Fibroblast of lung (primary cell): ENCODE measurements at regions not wholly inside any gene's neighbourhood (a gene's known extent, or its start where the extent isn't known, plus 50 kb on each side); places are given as distances from the start of the nearest gene placed in this dataset.
A peak's percentile ranks its signal among the peaks of the same experiment; 100 is the strongest.
"Not testable (repeated sequence)": the region's sequence is repeated elsewhere in the genome, so short reads cannot be mapped to it uniquely, and the experiment has no call there.

Experiments
- DNase-seq, 2 donors: peaks; one replicate each; pipeline versions ENCODE4 v3.0.0 to v3.0.0-alpha.2; 2010; ENCODE audit warnings: low read depth in 2 of 2
- H2AFZ ChIP-seq: 2 replicates; pipeline ENCODE4 v1.5.1; 2012; ENCODE audit warnings: low read length, control low read depth, inconsistent platforms
- H3K27ac ChIP-seq: 2 replicates; pipeline ENCODE4 v1.5.1; 2011; ENCODE audit warnings: low read length, control low read depth; ENCODE audit not compliant: insufficient read depth
- H3K27me3 ChIP-seq: 2 replicates; pipeline ENCODE4 v1.5.1; 2011; ENCODE audit warnings: mild to moderate bottlenecking, low read length; ENCODE audit not compliant: control insufficient read depth, insufficient read depth
- H3K36me3 ChIP-seq: 2 replicates; pipeline ENCODE4 v1.5.1; 2011; ENCODE audit warnings: low read length; ENCODE audit not compliant: control insufficient read depth, insufficient read depth
- H3K4me1 ChIP-seq: 2 replicates; pipeline ENCODE4 v1.5.1; 2011; ENCODE audit warnings: low read length; ENCODE audit not compliant: control insufficient read depth, insufficient read depth; ENCODE audit errors: extremely low read depth
- H3K4me2 ChIP-seq: 2 replicates; pipeline ENCODE4 v1.5.1; 2011; ENCODE audit warnings: low read length, control low read depth; ENCODE audit not compliant: insufficient read depth; ENCODE audit errors: extremely low read depth
- H3K4me3 ChIP-seq, 4 experiments: fragments of 200-600 bp in 1 of 4; sonication (generic) in 1 of 4; replicated peaks in 1 of 4; 2 replicates each; pipeline ENCODE4 v1.5.1; 2011 to 2016; ENCODE audit warnings: low read length in 4 of 4, low read depth in 3 of 4, mild to moderate bottlenecking in 3 of 4, control low read depth in 2 of 4, inconsistent platforms in 1 of 4, mixed read lengths in 1 of 4; ENCODE audit not compliant: insufficient read depth in 1 of 4; ENCODE audit errors: control extremely low read depth in 1 of 4
- H3K79me2 ChIP-seq: 2 replicates; pipeline ENCODE4 v1.5.1; 2012; ENCODE audit warnings: mild to moderate bottlenecking, low read length, inconsistent platforms; ENCODE audit not compliant: control insufficient read depth, insufficient read depth
- H3K9ac ChIP-seq: 2 replicates; pipeline ENCODE4 v1.5.1; 2011; ENCODE audit warnings: mild to moderate bottlenecking, low read length, control low read depth; ENCODE audit not compliant: insufficient read depth
- H3K9me3 ChIP-seq: 2 replicates; pipeline ENCODE4 v1.5.1; 2012; ENCODE audit warnings: low read depth, low read length; ENCODE audit not compliant: control insufficient read depth, insufficient read depth
- H4K20me1 ChIP-seq: 2 replicates; pipeline ENCODE4 v1.5.1; 2011; ENCODE audit warnings: low read length; ENCODE audit not compliant: control insufficient read depth, insufficient read depth; ENCODE audit errors: extremely low read depth
- CTCF ChIP-seq, 2 donors: IDR thresholded peaks in 1 of 2; conservative IDR thresholded peaks in 1 of 2; 1 replicate in 1 of 2; 2 replicates in 1 of 2; pipeline ENCODE4 v1.5.1; 2011 to 2012; ENCODE audit warnings: low read length in 2 of 2, control low read depth in 1 of 2, inconsistent platforms in 1 of 2, low read depth in 1 of 2, mild to moderate bottlenecking in 1 of 2
- EZH2 ChIP-seq: IDR thresholded peaks from 2 replicates; pipeline ENCODE4 v1.5.1; 2012; ENCODE audit warnings: low read length, control low read depth, mild to moderate bottlenecking; ENCODE audit errors: missing control alignments

GRCh38 chr6:3920321-3920720 lies 71.1 kb downstream of the FAM50B start:
- no peak for DNase-seq
- no peak overlapping the region for H3K4me3 ChIP-seq
- no peaks in the 10 kb centered on the region for H3K79me2 ChIP-seq
- no peaks in the 10 kb centered on the region for H3K36me3 ChIP-seq
- no peaks in the 10 kb centered on the region for H3K27me3 ChIP-seq
- no peak overlapping the region for H3K9ac ChIP-seq
- no peak overlapping the region for H3K27ac ChIP-seq
- H3K9me3 ChIP-seq: no peaks in the 10 kb centered on the region
- TF ChIP-seq EZH2 (no peak), CTCF (conservative IDR thresholded peaks at IDR 0.05 in 1 of 2, IDR thresholded peaks at IDR 0.05 in 1 of 2; ENCODE audit: low read depth in 1 of 2, low read length in 2 of 2) (no peak)
- H3K4me2 ChIP-seq: no peak overlapping the region
- no peak overlapping the region for H2AFZ ChIP-seq
- no peaks in the 10 kb centered on the region for H4K20me1 ChIP-seq
- peaks cover 2% of the 10 kb centered on the region for H3K4me1 ChIP-seq

- Histone ChIP-seq H3K27ac (no peak overlapping the region), H3K4me2 (no peak overlapping the region), H3K4me3 (no peak overlapping the region), H3K79me2 (no peaks in the 10 kb centered on the region), H3K4me1 (peaks cover 2% of the 10 kb centered on the region), H3K9me3 (no peaks in the 10 kb centered on the region), H3K9ac (no peak overlapping the region), H4K20me1 (no peaks in the 10 kb centered on the region), H3K27me3 (no peaks in the 10 kb centered on the region), H2AFZ (no peak overlapping the region), H3K36me3 (no peaks in the 10 kb centered on the region)
- no peak for TF ChIP-seq CTCF (conservative IDR thresholded peaks at IDR 0.05 in 1 of 2, IDR thresholded peaks at IDR 0.05 in 1 of 2; ENCODE audit: low read depth in 1 of 2, low read length in 2 of 2)
- DNase-seq: no peak
Observed at GRCh38 chr6:3921663-3922062, 72.5 kb downstream of the FAM50B start.

GRCh38 chr6:3922619-3923018 lies 73.4 kb downstream of the FAM50B start:
- not testable (repeated sequence) for H3K4me3 ChIP-seq, DNase-seq, H3K36me3 ChIP-seq

GRCh38 chr6:3925223-3926149 lies 76.3 kb downstream of the FAM50B start:
- not testable (repeated sequence) for H4K20me1 ChIP-seq, H3K9ac ChIP-seq, H3K4me3 ChIP-seq, H3K4me2 ChIP-seq, H3K36me3 ChIP-seq, H3K4me1 ChIP-seq, H3K27ac ChIP-seq, H3K79me2 ChIP-seq, H3K9me3 ChIP-seq, H3K27me3 ChIP-seq
- H2AFZ ChIP-seq: peak overlapping the region; percentile 41
- peak in 1 of 2 donors; percentile 71 for DNase-seq

More at GRCh38 chr6:3922619-3923018, 73.4 kb downstream of the FAM50B start:
- not testable (repeated sequence) for H2AFZ ChIP-seq, H3K79me2 ChIP-seq, H3K4me2 ChIP-seq, H3K27ac ChIP-seq, H3K4me1 ChIP-seq, H3K9ac ChIP-seq, H3K9me3 ChIP-seq, H4K20me1 ChIP-seq, H3K27me3 ChIP-seq
